Thoracic aorta (tissue), 2 donors: ENCODE measurements at regions not wholly inside any gene's neighbourhood (a gene's known extent, or its start where the extent isn't known, plus 50 kb on each side); places are given as distances from the start of the nearest gene placed in this dataset.

Experiments
- ATAC-seq: fragments of 150-250 bp; one replicate; pipeline ENCODE4 v1.8.0; 2017; ENCODE audit warnings: low read depth; ENCODE audit not compliant: insufficient number of reproducible peaks, low FRiP score
- DNase-seq: peaks from one replicate; pipeline ENCODE4 v3.0.0-alpha.2; 2020; ENCODE audit warnings: low spot score
- H3K27ac ChIP-seq, 2 donors: fragments of 200-600 bp; sonication (generic); 1 replicate in 1 of 2; 2 replicates in 1 of 2; pipeline ENCODE4 v1.5.1; 2016; ENCODE audit warnings: mild to moderate bottlenecking in 2 of 2, moderate library complexity in 2 of 2
- H3K27me3 ChIP-seq: fragments of 200-600 bp; sonication (generic); replicated peaks from 2 replicates; pipeline ENCODE4 v1.6.0; 2016; ENCODE audit warnings: mild to moderate bottlenecking; ENCODE audit not compliant: insufficient read depth
- H3K36me3 ChIP-seq: fragments of 200-600 bp; sonication (generic); one replicate; pipeline ENCODE4 v1.5.1; 2016
- H3K4me1 ChIP-seq, 2 donors: fragments of 200-600 bp; sonication (generic); 1 replicate in 1 of 2; 2 replicates in 1 of 2; pipeline versions ENCODE4 v1.5.1 to v1.6.0; 2016; ENCODE audit warnings: low read depth in 2 of 2, mild to moderate bottlenecking in 1 of 2; ENCODE audit not compliant: control insufficient read depth in 1 of 2
- H3K4me3 ChIP-seq: fragments of 200-600 bp; sonication (generic); 2 replicates; pipeline ENCODE4 v1.5.1; 2016; ENCODE audit warnings: mild to moderate bottlenecking
- H3K9me3 ChIP-seq: fragments of 200-600 bp; sonication (generic); 2 replicates; pipeline ENCODE4 v1.5.1; 2016
- TF ChIP-seq, protein P1 (sequence below): fragments of 200-600 bp; sonication (generic); IDR thresholded peaks from one replicate; pipeline ENCODE4 v1.5.1; 2019; ENCODE audit warnings: antibody characterized with exemption

DNA sequence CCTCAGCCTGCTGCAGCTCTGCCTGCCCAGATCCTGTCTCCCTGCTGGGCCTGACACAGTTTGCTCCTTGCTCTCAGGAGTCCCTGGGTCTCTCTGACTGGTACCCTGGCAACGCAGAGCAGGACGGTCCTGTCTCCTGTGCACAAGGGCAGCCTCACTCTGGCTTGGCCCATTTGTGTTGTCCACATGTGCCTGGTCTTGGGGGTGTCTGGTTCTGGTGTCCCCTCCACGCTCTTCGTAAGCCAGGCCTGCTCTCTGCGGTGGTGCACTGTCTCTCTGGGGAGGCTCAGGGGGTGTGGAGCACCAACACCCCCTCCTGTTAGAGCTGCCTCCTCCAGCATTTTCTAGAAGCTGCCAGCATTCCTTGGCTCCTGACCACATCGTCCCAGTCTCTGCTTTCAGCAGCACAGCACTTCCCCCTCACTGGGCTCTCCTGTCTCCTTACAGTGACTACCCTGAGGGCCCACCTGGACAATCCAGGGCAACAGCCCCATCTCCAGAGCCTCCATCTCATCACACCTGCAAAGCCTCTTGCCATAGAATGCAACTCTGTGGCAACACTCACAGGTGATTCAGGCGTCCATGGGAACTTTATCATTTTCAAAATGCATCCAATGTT lies 235.6 kb upstream of the HS6ST1 start:
- H3K9me3 ChIP-seq: no peaks in the 10 kb centered on the region
- no peak for ATAC-seq
- DNase-seq: no peak

DNA sequence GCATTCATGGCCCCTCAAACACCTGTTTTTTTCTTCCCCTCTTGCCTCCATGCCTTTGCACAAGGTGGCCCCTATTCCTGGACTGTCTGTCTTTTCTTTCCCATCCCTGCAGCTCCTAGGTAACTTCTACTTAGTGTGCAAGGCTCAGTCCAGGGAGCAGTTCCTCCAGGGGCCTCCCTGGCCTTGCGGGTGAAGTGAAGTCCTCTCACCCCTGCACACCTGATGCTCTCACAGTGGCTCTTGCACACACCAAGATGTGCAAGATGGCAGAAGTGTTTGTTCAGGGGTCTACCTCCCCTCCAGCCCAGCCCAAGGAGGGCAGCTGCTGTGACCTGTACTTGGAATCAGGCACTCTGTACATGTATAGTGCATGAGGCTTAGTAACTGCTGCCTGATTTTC lies 236.8 kb upstream of the HS6ST1 start:
- ATAC-seq: no peak
- TF ChIP-seq, protein P1, sequence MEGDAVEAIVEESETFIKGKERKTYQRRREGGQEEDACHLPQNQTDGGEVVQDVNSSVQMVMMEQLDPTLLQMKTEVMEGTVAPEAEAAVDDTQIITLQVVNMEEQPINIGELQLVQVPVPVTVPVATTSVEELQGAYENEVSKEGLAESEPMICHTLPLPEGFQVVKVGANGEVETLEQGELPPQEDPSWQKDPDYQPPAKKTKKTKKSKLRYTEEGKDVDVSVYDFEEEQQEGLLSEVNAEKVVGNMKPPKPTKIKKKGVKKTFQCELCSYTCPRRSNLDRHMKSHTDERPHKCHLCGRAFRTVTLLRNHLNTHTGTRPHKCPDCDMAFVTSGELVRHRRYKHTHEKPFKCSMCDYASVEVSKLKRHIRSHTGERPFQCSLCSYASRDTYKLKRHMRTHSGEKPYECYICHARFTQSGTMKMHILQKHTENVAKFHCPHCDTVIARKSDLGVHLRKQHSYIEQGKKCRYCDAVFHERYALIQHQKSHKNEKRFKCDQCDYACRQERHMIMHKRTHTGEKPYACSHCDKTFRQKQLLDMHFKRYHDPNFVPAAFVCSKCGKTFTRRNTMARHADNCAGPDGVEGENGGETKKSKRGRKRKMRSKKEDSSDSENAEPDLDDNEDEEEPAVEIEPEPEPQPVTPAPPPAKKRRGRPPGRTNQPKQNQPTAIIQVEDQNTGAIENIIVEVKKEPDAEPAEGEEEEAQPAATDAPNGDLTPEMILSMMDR: no peak
- H3K9me3 ChIP-seq: no peaks in the 10 kb centered on the region
- H3K4me3 ChIP-seq: no peak overlapping the region
- no peak overlapping the region for H3K27ac ChIP-seq
- no peak for DNase-seq
- H3K27me3 ChIP-seq: no peaks in the 10 kb centered on the region
- no peaks in the 10 kb centered on the region for H3K4me1 ChIP-seq
- no peaks in the 10 kb centered on the region for H3K36me3 ChIP-seq

More for the DNA sequence above, 235.6 kb upstream of the HS6ST1 start:
- no peak overlapping the region for H3K4me3 ChIP-seq
- TF ChIP-seq, protein P1: no peak
- no peaks in the 10 kb centered on the region for H3K36me3 ChIP-seq
- H3K27ac ChIP-seq: no peak overlapping the region
- no peaks in the 10 kb centered on the region for H3K4me1 ChIP-seq
- H3K27me3 ChIP-seq: no peaks in the 10 kb centered on the region

DNA sequence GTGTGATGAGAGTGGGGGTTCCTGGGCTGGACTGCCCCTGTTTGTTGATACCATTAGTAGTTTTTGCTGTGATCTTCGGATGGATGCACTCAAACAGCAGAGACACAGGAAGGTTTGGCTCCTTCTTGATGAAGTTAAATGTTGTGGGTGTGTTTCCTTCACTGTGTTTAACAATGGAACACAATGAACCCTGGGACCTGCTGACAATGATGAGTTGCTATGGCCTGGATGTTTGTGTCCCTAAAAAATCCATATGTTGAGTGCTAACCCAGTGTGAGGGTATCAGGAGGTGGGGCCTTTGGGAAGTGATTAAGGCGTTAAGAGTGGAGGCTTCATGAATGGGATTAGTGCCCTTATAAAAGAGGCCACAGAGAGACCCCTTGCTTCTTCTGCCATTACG lies 237.4 kb upstream of the HS6ST1 start:
- no peak for ATAC-seq
- H3K4me3 ChIP-seq: no peak overlapping the region
- H3K4me1 ChIP-seq: no peaks in the 10 kb centered on the region
- no peaks in the 10 kb centered on the region for H3K36me3 ChIP-seq
- TF ChIP-seq, protein P1: no peak
- no peaks in the 10 kb centered on the region for H3K27me3 ChIP-seq
- no peak overlapping the region for H3K27ac ChIP-seq
- no peak for DNase-seq
- H3K9me3 ChIP-seq: no peaks in the 10 kb centered on the region

DNA sequence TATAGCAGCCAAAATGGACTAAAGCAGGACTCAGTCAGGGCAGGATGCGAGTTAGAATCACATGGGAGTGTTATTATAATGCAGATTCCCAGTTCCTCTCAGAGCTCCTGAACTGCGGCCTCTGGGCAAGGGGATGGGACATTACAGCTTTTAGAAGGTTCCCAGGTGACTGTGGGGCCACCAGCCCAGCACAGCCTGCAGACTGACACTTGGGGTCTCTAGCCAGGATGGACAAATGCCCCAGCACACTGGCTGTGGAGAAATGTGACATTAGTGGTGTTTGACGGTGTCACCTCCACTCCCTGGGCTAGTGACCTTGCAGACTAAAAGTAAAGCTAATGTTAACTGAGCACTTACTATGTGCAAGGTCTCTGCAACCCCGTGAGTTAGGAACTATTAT lies 238.0 kb upstream of the HS6ST1 start:
- TF ChIP-seq, protein P1: no peak
- ATAC-seq: no peak
- Histone ChIP-seq H3K4me1 (no peaks in the 10 kb centered on the region), H3K9me3 (no peaks in the 10 kb centered on the region), H3K4me3 (no peak overlapping the region), H3K27me3 (no peaks in the 10 kb centered on the region), H3K27ac (no peak overlapping the region), H3K36me3 (no peaks in the 10 kb centered on the region)
- DNase-seq: no peak

DNA sequence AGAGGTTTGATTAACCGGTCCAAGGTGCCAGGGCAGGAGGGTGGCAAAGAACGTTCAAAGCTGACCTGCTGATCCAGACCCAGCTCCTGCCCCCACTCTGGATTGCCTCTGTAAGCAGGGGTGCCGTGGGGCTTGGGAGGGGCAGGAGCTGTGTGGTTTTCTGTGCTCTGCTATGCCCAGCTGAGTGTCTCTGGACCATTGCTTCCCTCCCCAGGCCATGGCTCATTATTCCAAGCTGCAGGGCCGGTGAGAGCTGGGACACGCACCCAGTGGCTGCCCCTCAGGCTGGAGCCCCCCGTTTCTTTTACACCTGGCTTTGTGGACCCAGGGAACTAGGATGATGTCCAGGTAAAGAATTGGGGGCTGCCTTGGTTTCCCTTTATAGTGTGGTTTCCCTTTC lies 238.4 kb upstream of the HS6ST1 start:
- DNase-seq (no peak), ATAC-seq (no peak)
- no peak overlapping the region for H3K4me3 ChIP-seq
- H3K9me3 ChIP-seq: no peaks in the 10 kb centered on the region
- no peaks in the 10 kb centered on the region for H3K27me3 ChIP-seq
- TF ChIP-seq, protein P1: no peak
- H3K27ac ChIP-seq: no peak overlapping the region
- no peaks in the 10 kb centered on the region for H3K4me1 ChIP-seq
- H3K36me3 ChIP-seq: no peaks in the 10 kb centered on the region
